SKM-1 treated with dmso at 0.1 percent for 144 hours (cell line): ENCODE measurements at regions not wholly inside any gene's neighbourhood (a gene's known extent, or its start where the extent isn't known, plus 50 kb on each side); places are given as distances from the start of the nearest gene placed in this dataset.
"Not testable (repeated sequence)": the region's sequence is repeated elsewhere in the genome, so short reads cannot be mapped to it uniquely, and the experiment has no call there.

Source experiments
- DNase-seq: peaks from one replicate; lab custom pipeline; 2025; ENCODE audit not compliant: unreplicated experiment; lab: John Stamatoyannopoulos, UW

GRCh38 chr12:13518034-13518433, 321.5 kb downstream of the EMP1 start:
- DNase-seq, result not testable (repeated sequence)

GRCh38 chr12:13509740-13510139, 313.2 kb downstream of the EMP1 start:
- DNase-seq, result no peak

DNA sequence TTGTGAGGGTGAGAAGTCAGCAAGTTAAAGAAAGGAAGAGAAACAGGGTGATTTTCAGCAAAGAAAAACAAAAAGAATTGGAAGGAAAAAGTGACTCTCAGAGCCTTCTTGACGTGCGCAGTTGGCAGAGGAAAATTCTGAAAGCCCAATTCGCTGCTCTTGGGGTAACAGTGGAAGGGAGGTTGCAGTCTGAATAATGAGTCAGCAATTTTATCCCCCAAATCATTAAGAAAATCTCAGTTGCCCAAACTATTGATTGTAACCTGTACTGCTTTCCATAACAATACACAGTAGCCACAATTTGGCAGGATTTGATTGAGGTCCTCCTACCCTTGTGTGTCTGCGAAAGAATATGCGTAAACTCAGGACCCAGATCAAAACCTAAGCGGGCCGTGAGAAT, 309.1 kb downstream of the EMP1 start:
- DNase-seq, result no peak

- DNase-seq, result no peak
Observed at GRCh38 chr12:13505224-13505623, 308.7 kb downstream of the EMP1 start.

DNA sequence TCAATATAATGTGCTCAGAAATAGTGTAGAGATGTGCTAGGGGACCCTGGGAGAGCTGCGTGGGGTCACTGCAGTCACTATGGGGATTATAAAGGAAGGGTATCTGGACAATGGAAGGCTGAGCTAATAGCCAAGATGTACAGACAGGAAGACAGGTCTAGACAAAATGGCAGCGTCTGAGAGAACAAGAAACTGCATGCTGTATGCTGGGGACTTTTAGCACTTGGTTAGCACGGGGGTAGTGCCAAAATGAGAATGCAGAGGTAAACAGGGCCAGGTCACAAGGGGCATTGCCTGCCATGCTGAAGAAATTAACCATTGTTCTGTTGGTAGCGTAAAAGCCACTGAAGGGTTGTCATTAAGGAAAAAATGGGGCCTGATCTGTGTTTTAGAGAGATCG, 308.2 kb downstream of the EMP1 start:
- DNase-seq, result no peak

DNA sequence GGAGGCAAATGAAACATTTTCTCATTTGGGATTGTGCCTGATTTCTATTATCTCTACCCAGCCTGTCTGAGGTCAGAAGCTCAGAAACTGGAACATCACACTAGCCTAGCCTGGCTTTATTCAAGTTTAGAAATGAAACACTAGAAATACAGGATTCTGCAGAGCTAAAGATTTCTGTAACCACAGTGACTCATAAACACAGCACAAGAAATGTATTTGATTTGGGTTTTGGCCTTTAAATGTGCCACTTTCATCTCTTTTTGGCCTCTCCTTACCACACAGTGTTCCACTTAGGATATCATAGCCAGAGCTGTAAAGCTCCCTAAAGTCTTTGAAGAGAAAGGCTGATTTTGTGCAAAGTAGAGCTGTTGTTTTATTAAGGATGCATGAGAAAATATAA, 307.5 kb downstream of the EMP1 start:
- no peak for DNase-seq

- DNase-seq, result no peak
Observed at GRCh38 chr12:13503094-13503835, 306.7 kb downstream of the EMP1 start.

GRCh38 chr12:13499008-13499407, 302.5 kb downstream of the EMP1 start:
- no peak for DNase-seq

GRCh38 chr12:13496111-13496510, 299.6 kb downstream of the EMP1 start:
- no peak for DNase-seq

DNA sequence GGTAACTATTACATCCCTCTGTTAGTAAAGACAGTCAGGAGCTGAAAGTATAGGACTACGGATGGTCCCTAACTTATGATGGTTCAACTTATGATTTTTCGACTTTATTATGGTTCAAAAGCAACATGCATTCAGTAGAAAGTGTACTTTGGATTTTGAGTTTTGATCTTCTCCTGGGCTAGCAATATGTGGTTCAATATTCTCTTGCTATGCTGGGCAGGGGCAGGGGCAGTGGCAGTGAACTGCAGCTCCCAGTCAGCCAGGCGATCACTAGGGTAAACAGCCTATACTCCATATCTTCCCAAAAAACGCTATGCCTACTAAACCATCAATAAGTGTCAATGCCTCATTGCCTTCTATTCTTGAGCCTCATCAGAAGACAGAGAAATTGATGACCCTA, 292.7 kb downstream of the EMP1 start:
- no peak for DNase-seq

GRCh38 chr12:13487326-13487725, 290.8 kb downstream of the EMP1 start:
- no peak for DNase-seq

DNA sequence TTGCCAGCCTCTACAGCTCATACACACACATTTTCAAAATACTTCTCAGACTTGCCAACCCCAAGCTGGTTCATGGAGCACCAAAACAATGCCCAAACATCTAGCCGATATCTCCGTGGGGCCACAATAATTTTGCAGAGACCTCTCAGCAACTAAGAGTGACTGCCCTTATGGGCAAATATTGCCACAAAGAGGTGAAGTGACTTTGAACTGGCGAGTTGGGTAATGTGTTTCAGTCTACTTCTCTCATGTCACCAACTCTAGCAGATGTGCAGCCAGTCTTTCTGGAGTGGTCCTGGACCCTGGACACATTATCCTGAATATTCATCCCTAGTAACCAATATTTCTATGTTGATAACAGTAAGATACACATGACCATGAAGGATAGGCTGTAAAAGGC, 290.3 kb downstream of the EMP1 start:
- no peak for DNase-seq

GRCh38 chr12:13478650-13479181, 282.2 kb downstream of the EMP1 start:
- DNase-seq, result no peak

DNA sequence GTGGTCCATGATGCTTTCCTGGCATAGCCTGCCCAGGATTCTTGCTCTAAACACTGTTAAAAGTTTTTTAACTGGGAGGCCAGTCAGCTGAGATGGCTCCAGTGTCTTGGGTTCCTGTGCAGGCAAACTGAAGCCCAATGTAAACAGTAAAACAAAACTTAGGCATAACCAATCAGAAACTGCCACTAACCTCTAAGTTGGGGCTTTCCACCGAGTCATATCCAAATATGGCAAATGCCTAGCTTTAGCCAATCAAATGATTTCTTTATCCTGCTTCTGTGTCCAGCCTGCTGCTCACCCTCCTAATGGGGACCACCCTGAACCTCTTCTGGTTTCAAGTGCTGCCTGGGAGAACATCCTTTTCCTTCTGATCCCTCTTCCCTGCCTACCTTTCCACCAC, 277.9 kb downstream of the EMP1 start:
- DNase-seq, result no peak

DNA sequence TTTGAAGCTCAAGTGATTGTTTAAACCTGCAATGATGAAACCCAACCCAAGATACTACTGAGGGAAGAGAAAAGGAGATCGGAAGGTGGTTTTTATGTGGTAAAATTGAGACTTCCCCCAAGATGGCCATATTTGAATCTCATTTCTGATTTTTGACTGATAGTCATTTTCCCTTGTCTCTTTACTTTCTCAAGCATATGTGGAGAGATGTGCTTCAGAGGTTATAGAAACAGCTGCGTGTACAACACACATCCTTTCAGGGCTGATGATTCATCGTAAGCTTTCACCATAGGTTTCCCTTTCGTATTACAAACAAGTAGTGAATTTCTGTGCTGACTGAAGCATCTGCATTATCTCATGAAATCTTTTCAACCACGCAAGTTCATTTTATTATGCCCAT, 276.2 kb downstream of the EMP1 start:
- DNase-seq, result no peak

DNA sequence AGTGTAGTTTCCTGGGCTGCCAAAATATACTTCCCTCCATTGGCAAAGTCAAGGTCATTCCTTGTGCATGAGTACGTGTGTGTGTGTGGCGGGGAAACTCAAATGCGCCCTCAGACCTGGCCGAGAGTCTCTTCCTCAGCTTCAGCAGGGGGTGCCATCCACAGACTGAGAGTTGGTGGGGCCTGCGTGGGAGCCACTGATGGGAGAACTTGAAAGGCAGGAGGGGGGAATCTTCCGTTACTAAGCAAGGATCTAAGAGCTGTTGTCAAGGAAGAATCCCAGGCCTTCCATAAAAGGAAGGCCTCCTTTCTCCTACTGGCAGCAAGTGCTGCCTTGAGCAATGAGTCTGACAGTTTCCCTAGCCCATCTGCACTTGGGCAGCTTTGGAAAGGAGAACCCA, 274.9 kb downstream of the EMP1 start:
- no peak for DNase-seq

GRCh38 chr12:13465635-13466034, 269.1 kb downstream of the EMP1 start:
- DNase-seq, result no peak

- DNase-seq, result no peak
Observed at GRCh38 chr12:13463189-13463588, 266.7 kb downstream of the EMP1 start.

- no peak for DNase-seq
Observed at GRCh38 chr12:13462450-13462849, 265.9 kb downstream of the EMP1 start.

DNA sequence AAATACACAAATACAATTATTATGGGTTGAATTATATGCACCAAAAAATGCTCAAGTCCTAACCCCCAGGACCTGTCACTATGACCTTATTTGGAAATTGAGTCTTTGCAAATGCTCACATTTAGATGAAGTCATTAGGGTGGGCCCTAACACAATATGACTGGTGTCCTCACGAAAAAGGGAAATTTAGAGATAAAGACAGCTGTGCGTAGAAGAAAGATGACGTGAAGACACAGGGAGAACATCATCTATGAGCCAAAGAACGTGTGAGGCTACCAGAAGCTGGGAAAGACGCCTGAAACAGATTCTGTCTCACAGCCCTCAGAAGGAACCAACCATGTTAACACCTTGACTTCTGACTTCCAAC, 259.2 kb downstream of the EMP1 start:
- DNase-seq, result no peak

DNA sequence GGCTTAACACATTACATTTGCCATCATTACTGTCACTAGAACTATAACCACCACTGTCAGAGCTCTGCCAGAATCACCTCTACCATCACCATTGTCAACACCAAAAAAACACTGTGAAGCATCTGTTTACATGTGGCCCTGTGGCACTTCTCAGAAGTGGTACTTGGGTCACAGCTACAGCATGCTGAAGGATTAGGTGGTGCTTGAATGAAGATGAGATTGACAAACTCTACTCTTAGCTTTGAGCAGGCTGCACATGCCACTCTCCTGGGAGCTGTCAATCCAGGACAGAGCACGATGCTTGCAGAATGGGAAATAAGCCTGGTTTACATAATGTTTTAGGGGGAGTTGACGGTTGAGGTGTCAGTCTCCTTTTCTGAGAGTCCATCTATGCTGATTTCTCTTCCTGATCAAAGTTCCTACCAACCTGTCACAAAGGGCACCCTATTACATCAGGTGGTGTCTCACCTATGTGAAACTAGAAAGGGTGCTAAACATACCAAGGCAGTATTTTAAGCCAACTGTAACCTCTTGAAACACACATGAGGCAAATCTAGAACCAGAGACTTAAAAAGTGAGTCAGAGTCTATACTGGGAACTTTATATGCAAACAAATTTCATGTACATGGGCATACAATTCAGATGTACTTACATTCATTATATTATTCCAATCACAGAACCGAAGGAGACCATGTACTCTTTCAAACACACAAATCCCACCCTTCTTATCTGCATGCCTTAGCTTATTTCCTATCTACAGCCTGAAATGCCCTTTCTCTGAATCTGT, 258.7 kb downstream of the EMP1 start:
- no peak for DNase-seq

GRCh38 chr12:13452955-13453570, 256.5 kb downstream of the EMP1 start:
- no peak for DNase-seq
